HepG2 (cell line): ENCODE measurements at regions not wholly inside any gene's neighbourhood (a gene's known extent, or its start where the extent isn't known, plus 50 kb on each side); places are given as distances from the start of the nearest gene placed in this dataset.
A peak's percentile ranks its signal among the peaks of the same experiment; 100 is the strongest.

Experiments
- HOXA3 ChIP-seq: sonication (generic); formaldehyde crosslinking; IDR thresholded peaks from 2 replicates; pipeline ENCODE4 v1.5.0; 2020; ENCODE audit warnings: missing genetic modification reagents
- MED8 ChIP-seq: sonication (generic); formaldehyde crosslinking; IDR thresholded peaks from 2 replicates; pipeline ENCODE4 v1.8.1; 2023; ENCODE audit warnings: mild to moderate bottlenecking, missing genetic modification reagents; ENCODE audit not compliant: insufficient replicate concordance
- MYC ChIP-seq: sonication (generic); formaldehyde crosslinking; IDR thresholded peaks from 2 replicates; pipeline ENCODE4 v1.9.0; 2021; ENCODE audit warnings: missing genetic modification reagents, borderline replicate concordance
- MYPOP ChIP-seq: sonication (generic); formaldehyde crosslinking; IDR thresholded peaks from 2 replicates; pipeline ENCODE4 v1.8.1; 2023; ENCODE audit warnings: mild to moderate bottlenecking, moderate library complexity, missing genetic modification reagents
- PITX1 ChIP-seq: sonication (generic); formaldehyde crosslinking; IDR thresholded peaks from 2 replicates; pipeline ENCODE4 v1.5.1; 2020; ENCODE audit warnings: mild to moderate bottlenecking, missing genetic modification reagents
- SALL1 ChIP-seq: sonication (generic); formaldehyde crosslinking; IDR thresholded peaks from 2 replicates; pipeline ENCODE4 v1.8.0; 2022; ENCODE audit warnings: mild to moderate bottlenecking, missing genetic modification reagents
- ZFP91 ChIP-seq: sonication (generic); formaldehyde crosslinking; IDR thresholded peaks from 2 replicates; pipeline ENCODE4 v1.9.0; 2022; ENCODE audit warnings: missing genetic modification reagents, mild to moderate bottlenecking, borderline replicate concordance
- ZNF280B ChIP-seq: sonication (generic); formaldehyde crosslinking; IDR thresholded peaks from 2 replicates; pipeline ENCODE4 v1.5.0; 2020; ENCODE audit warnings: missing genetic modification reagents, mild to moderate bottlenecking, borderline replicate concordance
- ZNF292 ChIP-seq: sonication (generic); formaldehyde crosslinking; IDR thresholded peaks from 2 replicates; pipeline ENCODE4 v1.8.1; 2022; ENCODE audit warnings: mild to moderate bottlenecking, low read depth, missing genetic modification reagents, borderline replicate concordance
- ZNF574 ChIP-seq: sonication (generic); formaldehyde crosslinking; IDR thresholded peaks from 2 replicates; pipeline ENCODE4 v1.4.0; 2020; ENCODE audit warnings: missing genetic modification reagents
- ZNF687 ChIP-seq: sonication (generic); formaldehyde crosslinking; IDR thresholded peaks from 2 replicates; pipeline ENCODE4 v1.5.1; 2020; ENCODE audit warnings: mild to moderate bottlenecking, missing genetic modification reagents, moderate library complexity

- TF ChIP-seq ZNF292 (CRISPR knock-in tag) (peak; percentile 70), SALL1 (CRISPR knock-in tag) (peak; percentile 69), ZNF574 (CRISPR knock-in tag) (peak; percentile 51), MED8 (peak; percentile 51), ZFP91 (peak; percentile 50), MYC (CRISPR knock-in tag) (0 out of 2 replicates have a peak, but pooled peaks have one; percentile 26), HOXA3 (peak; percentile 59), ZNF280B (0 out of 2 replicates have a peak, but pooled peaks have one; percentile 16), PITX1 (peak; percentile 37; the same call in 1 of the 2 replicates), MYPOP (CRISPR knock-in tag) (0 out of 2 replicates have a peak, but pooled peaks have one; percentile 21), ZNF687 (CRISPR knock-in tag) (peak; percentile 64)
Observed at GRCh38 chr14:83639505-83639875, 1890.5 kb upstream of the FLRT2 start (continued).
